Astrocyte (in vitro differentiated cells and primary cell): ENCODE measurements at regions not wholly inside any gene's neighbourhood (a gene's known extent, or its start where the extent isn't known, plus 50 kb on each side); places are given as distances from the start of the nearest gene placed in this dataset.

Experiments
- DNase-seq: peaks from one replicate; pipeline ENCODE4 v3.0.0-alpha.2; 2010; ENCODE audit warnings: low read depth
- FAIRE-seq: peaks from 2 replicates; lab custom pipeline; 2011; peaks lifted over from hg19 to GRCh38; lab: Jason Lieb, UNC
- H2AFZ ChIP-seq: 2 replicates; pipeline ENCODE4 v1.6.0; 2012; ENCODE audit warnings: low read depth, low read length, inconsistent platforms
- H3K27ac ChIP-seq: 2 replicates; pipeline ENCODE4 v1.5.1; 2011; ENCODE audit warnings: low read depth, low read length, inconsistent platforms
- H3K27me3 ChIP-seq: 2 replicates; pipeline ENCODE4 v1.6.0; 2011; ENCODE audit warnings: low read length, inconsistent platforms; ENCODE audit not compliant: insufficient read depth
- H3K36me3 ChIP-seq: 2 replicates; pipeline ENCODE4 v1.5.1; 2011; ENCODE audit warnings: low read length, inconsistent platforms; ENCODE audit not compliant: insufficient read depth
- H3K4me1 ChIP-seq: 2 replicates; pipeline ENCODE4 v1.5.1; 2011; ENCODE audit warnings: low read length, inconsistent platforms; ENCODE audit not compliant: insufficient read depth
- H3K4me2 ChIP-seq: 2 replicates; pipeline ENCODE4 v1.6.0; 2012; ENCODE audit warnings: low read length, inconsistent platforms
- H3K4me3 ChIP-seq: 2 replicates; pipeline ENCODE4 v1.5.1; 2011; ENCODE audit warnings: low read depth, mild to moderate bottlenecking, low read length, inconsistent platforms; ENCODE audit not compliant: insufficient read depth
- H3K79me2 ChIP-seq: 2 replicates; pipeline ENCODE4 v1.6.0; 2012; ENCODE audit warnings: mild to moderate bottlenecking, low read length, inconsistent platforms; ENCODE audit not compliant: insufficient read depth
- H3K9ac ChIP-seq: 2 replicates; pipeline ENCODE4 v1.6.0; 2012; ENCODE audit warnings: mild to moderate bottlenecking, low read length, inconsistent platforms
- H3K9me3 ChIP-seq: 2 replicates; pipeline ENCODE4 v1.5.1; 2012; ENCODE audit warnings: low read depth, mild to moderate bottlenecking, low read length, inconsistent platforms; ENCODE audit not compliant: insufficient read depth
- H4K20me1 ChIP-seq: 2 replicates; pipeline ENCODE4 v1.6.0; 2012; ENCODE audit warnings: low read length, inconsistent platforms; ENCODE audit not compliant: insufficient read depth
- H3K27ac Mint-ChIP-seq: one replicate; pipeline ENCODE4 v1.8.0; 2021; ENCODE audit warnings: mild to moderate bottlenecking, mixed read lengths; ENCODE audit not compliant: unreplicated experiment
- H3K27me3 Mint-ChIP-seq: one replicate; pipeline ENCODE4 v1.8.0; 2021; ENCODE audit warnings: low read depth, mixed read lengths; ENCODE audit not compliant: unreplicated experiment
- H3K36me3 Mint-ChIP-seq: one replicate; pipeline ENCODE4 v1.8.0; 2021; ENCODE audit warnings: low read depth, mixed read lengths; ENCODE audit not compliant: unreplicated experiment
- H3K4me1 Mint-ChIP-seq: one replicate; pipeline ENCODE4 v1.8.0; 2021; ENCODE audit warnings: low read depth, mixed read lengths; ENCODE audit not compliant: unreplicated experiment
- H3K4me3 Mint-ChIP-seq: one replicate; pipeline ENCODE4 v1.8.0; 2021; ENCODE audit warnings: mild to moderate bottlenecking, moderate library complexity, mixed read lengths; ENCODE audit not compliant: unreplicated experiment
- H3K9me3 Mint-ChIP-seq: one replicate; pipeline ENCODE4 v1.8.0; 2021; ENCODE audit warnings: mild to moderate bottlenecking, mixed read lengths; ENCODE audit not compliant: unreplicated experiment
- EZH2 ChIP-seq: IDR thresholded peaks from 2 replicates; pipeline ENCODE4 v1.6.1; 2012; ENCODE audit warnings: mild to moderate bottlenecking, low read length, inconsistent platforms; ENCODE audit not compliant: insufficient read depth
- TF ChIP-seq, protein P1 (sequence below): IDR thresholded peaks from 2 replicates; pipeline ENCODE4 v1.5.1; 2011; ENCODE audit warnings: low read depth, mild to moderate bottlenecking, inconsistent platforms, low read length, moderate library complexity; ENCODE audit not compliant: insufficient read depth

DNA sequence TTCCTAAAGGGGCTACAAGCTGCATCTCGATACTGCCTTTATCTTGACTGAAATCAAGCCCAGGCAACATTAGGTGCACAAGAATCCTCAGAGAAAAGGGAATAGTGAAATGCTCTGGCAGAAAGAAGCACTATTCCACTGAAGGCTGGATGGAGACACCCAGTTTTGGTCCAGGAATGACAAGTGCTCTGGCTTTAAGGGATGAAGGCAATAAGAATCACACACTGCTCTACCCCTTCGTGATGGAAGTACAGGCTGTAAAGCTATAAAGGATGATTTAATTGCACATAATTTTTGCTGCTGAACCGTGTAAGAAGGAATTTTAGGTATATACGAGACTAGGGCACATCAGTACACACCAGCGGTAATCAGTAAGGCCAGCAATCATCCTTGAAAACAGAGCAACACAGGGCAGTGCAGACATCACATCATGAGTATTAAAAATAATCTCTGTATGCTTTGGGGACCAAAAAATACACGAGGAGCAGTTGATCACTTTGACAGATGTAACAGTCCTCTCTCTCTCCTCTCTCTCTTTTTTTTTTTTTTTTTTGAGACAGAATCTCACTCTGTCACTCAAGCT, 414.6 kb upstream of the TBL1XR1 start:
- Histone ChIP-seq H3K36me3 (no peaks in the 10 kb centered on the region), H3K4me3 (no peak overlapping the region), H2AFZ (peak overlapping the region; percentile 20), H3K79me2 (no peaks in the 10 kb centered on the region), H3K27ac (no peak overlapping the region), H3K4me2 (no peak overlapping the region), H3K9me3 (no peaks in the 10 kb centered on the region), H4K20me1 (no peaks in the 10 kb centered on the region), H3K4me1 (peaks cover 5% of the 10 kb centered on the region), H3K9ac (no peak overlapping the region), H3K27me3 (no peaks in the 10 kb centered on the region)
- DNase-seq (no peak), FAIRE-seq (no peak)
- TF ChIP-seq EZH2, result no peak
- TF ChIP-seq, protein P1, sequence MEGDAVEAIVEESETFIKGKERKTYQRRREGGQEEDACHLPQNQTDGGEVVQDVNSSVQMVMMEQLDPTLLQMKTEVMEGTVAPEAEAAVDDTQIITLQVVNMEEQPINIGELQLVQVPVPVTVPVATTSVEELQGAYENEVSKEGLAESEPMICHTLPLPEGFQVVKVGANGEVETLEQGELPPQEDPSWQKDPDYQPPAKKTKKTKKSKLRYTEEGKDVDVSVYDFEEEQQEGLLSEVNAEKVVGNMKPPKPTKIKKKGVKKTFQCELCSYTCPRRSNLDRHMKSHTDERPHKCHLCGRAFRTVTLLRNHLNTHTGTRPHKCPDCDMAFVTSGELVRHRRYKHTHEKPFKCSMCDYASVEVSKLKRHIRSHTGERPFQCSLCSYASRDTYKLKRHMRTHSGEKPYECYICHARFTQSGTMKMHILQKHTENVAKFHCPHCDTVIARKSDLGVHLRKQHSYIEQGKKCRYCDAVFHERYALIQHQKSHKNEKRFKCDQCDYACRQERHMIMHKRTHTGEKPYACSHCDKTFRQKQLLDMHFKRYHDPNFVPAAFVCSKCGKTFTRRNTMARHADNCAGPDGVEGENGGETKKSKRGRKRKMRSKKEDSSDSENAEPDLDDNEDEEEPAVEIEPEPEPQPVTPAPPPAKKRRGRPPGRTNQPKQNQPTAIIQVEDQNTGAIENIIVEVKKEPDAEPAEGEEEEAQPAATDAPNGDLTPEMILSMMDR, result no peak
- no peaks in the 10 kb centered on the region for H3K9me3 Mint-ChIP-seq
- H3K4me1 Mint-ChIP-seq, result peaks cover 4% of the 10 kb centered on the region
- H3K27me3 Mint-ChIP-seq, result no peaks in the 10 kb centered on the region
- no peak overlapping the region for H3K27ac Mint-ChIP-seq
- H3K4me3 Mint-ChIP-seq, result no peak overlapping the region
- H3K36me3 Mint-ChIP-seq, result no peaks in the 10 kb centered on the region

DNA sequence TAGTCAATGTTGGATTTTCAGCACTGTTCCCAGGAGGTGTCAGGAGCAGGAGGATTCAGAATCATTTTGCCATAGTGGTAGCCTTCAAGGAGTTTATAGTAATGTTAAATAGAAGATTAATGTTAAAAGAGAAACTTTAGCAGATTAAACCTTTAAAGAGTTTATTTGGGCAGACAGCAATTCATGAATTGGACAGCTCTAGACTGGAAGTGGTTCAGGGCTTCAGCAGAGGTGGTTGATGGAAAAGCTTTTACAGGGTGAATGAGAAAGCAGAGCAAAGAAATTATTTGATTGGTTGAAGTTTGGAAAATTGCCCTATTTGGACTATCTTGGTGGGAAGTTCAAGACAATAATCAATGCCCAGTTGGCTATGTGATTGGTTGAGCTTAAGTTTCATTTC, 416.6 kb upstream of the TBL1XR1 start:
- no peaks in the 10 kb centered on the region for H3K36me3 Mint-ChIP-seq
- FAIRE-seq (no peak), DNase-seq (no peak)
- Histone ChIP-seq H3K4me1 (peaks cover 12% of the 10 kb centered on the region), H3K27me3 (no peaks in the 10 kb centered on the region), H3K27ac (no peak overlapping the region), H3K9me3 (no peaks in the 10 kb centered on the region), H3K9ac (no peak overlapping the region), H2AFZ (no peak overlapping the region), H3K79me2 (no peaks in the 10 kb centered on the region), H3K4me2 (no peak overlapping the region), H3K36me3 (no peaks in the 10 kb centered on the region), H3K4me3 (no peak overlapping the region), H4K20me1 (no peaks in the 10 kb centered on the region)
- TF ChIP-seq, protein P1, result no peak
- TF ChIP-seq EZH2, result no peak
- no peak overlapping the region for H3K27ac Mint-ChIP-seq
- peaks cover 4% of the 10 kb centered on the region for H3K4me1 Mint-ChIP-seq
- no peaks in the 10 kb centered on the region for H3K9me3 Mint-ChIP-seq
- H3K27me3 Mint-ChIP-seq, result no peaks in the 10 kb centered on the region
- no peak overlapping the region for H3K4me3 Mint-ChIP-seq

DNA sequence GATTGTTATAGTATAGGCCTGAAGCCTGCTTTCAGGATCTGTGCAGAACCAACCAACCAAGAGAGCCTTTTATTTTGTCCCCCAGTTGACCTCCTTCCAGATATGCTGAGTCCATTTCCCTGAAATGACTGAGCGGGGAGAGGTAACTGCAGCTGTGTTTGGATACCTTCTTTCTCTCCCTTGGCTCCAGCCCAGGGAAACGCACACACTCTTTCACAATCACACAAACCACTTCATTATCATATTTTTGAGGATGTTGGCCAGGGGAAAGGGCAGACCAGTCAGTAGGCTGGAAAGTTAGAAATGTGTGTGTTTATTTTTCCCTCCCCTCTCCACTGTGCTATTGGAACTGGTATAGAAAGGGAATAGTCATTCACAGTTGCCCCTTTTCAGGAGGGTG, 417.7 kb upstream of the TBL1XR1 start:
- peaks cover 11% of the 10 kb centered on the region for H3K4me1 Mint-ChIP-seq
- DNase-seq (peak; percentile 99), FAIRE-seq (peak; percentile 55)
- H3K36me3 ChIP-seq, result no peaks in the 10 kb centered on the region
- H3K9me3 ChIP-seq, result no peaks in the 10 kb centered on the region
- H3K4me3 ChIP-seq, result no peak overlapping the region
- H3K4me3 Mint-ChIP-seq, result no peak overlapping the region
- H3K27ac Mint-ChIP-seq, result peak overlapping the region; percentile 3
- no peaks in the 10 kb centered on the region for H3K9me3 Mint-ChIP-seq
- H3K36me3 Mint-ChIP-seq, result no peaks in the 10 kb centered on the region
- no peaks in the 10 kb centered on the region for H3K79me2 ChIP-seq
- H3K4me2 ChIP-seq, result peak overlapping the region; percentile 32
- H3K4me1 ChIP-seq, result peaks cover 20% of the 10 kb centered on the region
- peak overlapping the region; percentile 2 for H3K27ac ChIP-seq
- H4K20me1 ChIP-seq, result no peaks in the 10 kb centered on the region
- no peak for TF ChIP-seq EZH2
- TF ChIP-seq, protein P1, result no peak
- H3K27me3 ChIP-seq, result no peaks in the 10 kb centered on the region
- no peaks in the 10 kb centered on the region for H3K27me3 Mint-ChIP-seq
- no peak overlapping the region for H2AFZ ChIP-seq
- no peak overlapping the region for H3K9ac ChIP-seq
